OCI-LY1 (cell line): ENCODE measurements at regions not wholly inside any gene's neighbourhood (a gene's known extent, or its start where the extent isn't known, plus 50 kb on each side); places are given as distances from the start of the nearest gene placed in this dataset.

Experiments used
- EZH2 ChIP-seq: fragments of 200-600 bp; sonication (generic), shearing (Covaris generic); IDR thresholded peaks from 2 replicates; pipeline ENCODE4 v1.8.0; 2017; ENCODE audit warnings: borderline replicate concordance, mixed run types, mild to moderate bottlenecking, antibody characterized with exemption, low read length, moderate library complexity, mixed read lengths
- TF ChIP-seq, protein P1 (sequence below): fragments of 200-600 bp; sonication (generic), shearing (Covaris generic); IDR thresholded peaks from 2 replicates; pipeline ENCODE4 v1.5.1; 2017; ENCODE audit warnings: mild to moderate bottlenecking, antibody characterized with exemption, low read length, moderate library complexity, mixed read lengths

- TF ChIP-seq, protein P1, sequence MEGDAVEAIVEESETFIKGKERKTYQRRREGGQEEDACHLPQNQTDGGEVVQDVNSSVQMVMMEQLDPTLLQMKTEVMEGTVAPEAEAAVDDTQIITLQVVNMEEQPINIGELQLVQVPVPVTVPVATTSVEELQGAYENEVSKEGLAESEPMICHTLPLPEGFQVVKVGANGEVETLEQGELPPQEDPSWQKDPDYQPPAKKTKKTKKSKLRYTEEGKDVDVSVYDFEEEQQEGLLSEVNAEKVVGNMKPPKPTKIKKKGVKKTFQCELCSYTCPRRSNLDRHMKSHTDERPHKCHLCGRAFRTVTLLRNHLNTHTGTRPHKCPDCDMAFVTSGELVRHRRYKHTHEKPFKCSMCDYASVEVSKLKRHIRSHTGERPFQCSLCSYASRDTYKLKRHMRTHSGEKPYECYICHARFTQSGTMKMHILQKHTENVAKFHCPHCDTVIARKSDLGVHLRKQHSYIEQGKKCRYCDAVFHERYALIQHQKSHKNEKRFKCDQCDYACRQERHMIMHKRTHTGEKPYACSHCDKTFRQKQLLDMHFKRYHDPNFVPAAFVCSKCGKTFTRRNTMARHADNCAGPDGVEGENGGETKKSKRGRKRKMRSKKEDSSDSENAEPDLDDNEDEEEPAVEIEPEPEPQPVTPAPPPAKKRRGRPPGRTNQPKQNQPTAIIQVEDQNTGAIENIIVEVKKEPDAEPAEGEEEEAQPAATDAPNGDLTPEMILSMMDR = no peak
- TF ChIP-seq EZH2 = no peak
Observed at GRCh38 chr13:65722506-65722905, 1507.6 kb downstream of the PCDH9 start.
